Loucy (cell line): ENCODE measurements at regions not wholly inside any gene's neighbourhood (a gene's known extent, or its start where the extent isn't known, plus 50 kb on each side); places are given as distances from the start of the nearest gene placed in this dataset.

Experiments
- H2AFZ ChIP-seq: fragments of 200-600 bp; sonication (generic); 2 replicates; pipeline ENCODE4 v1.6.0; 2016; ENCODE audit warnings: antibody characterized with exemption, mild to moderate bottlenecking, low read length, moderate library complexity
- H3F3A ChIP-seq: fragments of 200-600 bp; 2 replicates; pipeline ENCODE4 v1.6.0; 2016; ENCODE audit warnings: antibody characterized with exemption, low read depth, mild to moderate bottlenecking
- H3K27me3 ChIP-seq: fragments of 200-600 bp; sonication (generic); 2 replicates; pipeline ENCODE4 v1.6.1; 2014; ENCODE audit warnings: low read length, mild to moderate bottlenecking; ENCODE audit not compliant: insufficient read depth, poor library complexity, severe bottlenecking
- H3K36me3 ChIP-seq: fragments of 200-600 bp; sonication (generic); 2 replicates; pipeline ENCODE4 v1.6.1; 2016; ENCODE audit warnings: low read length; ENCODE audit not compliant: insufficient read depth
- H3K4me1 ChIP-seq: fragments of 200-600 bp; sonication (generic); 2 replicates; pipeline ENCODE4 v1.5.1; 2014; ENCODE audit warnings: low read length, mild to moderate bottlenecking; ENCODE audit not compliant: insufficient read depth, poor library complexity, severe bottlenecking
- H3K4me2 ChIP-seq: fragments of 200-600 bp; sonication (generic); 2 replicates; pipeline ENCODE4 v1.6.0; 2014; ENCODE audit warnings: antibody characterized with exemption, low read length, low read depth, mild to moderate bottlenecking; ENCODE audit not compliant: poor library complexity, severe bottlenecking
- H3K4me3 ChIP-seq: fragments of 200-600 bp; sonication (generic); 2 replicates; pipeline ENCODE4 v1.5.1; 2014; ENCODE audit warnings: low read length, mild to moderate bottlenecking, mixed read lengths; ENCODE audit not compliant: poor library complexity, severe bottlenecking
- H3K79me2 ChIP-seq: fragments of 200-600 bp; sonication (generic); 2 replicates; pipeline ENCODE4 v1.6.1; 2014; ENCODE audit warnings: low read length; ENCODE audit not compliant: insufficient read depth
- H3K9ac ChIP-seq: fragments of 200-600 bp; sonication (generic); 2 replicates; pipeline ENCODE4 v1.6.0; 2014; ENCODE audit warnings: mild to moderate bottlenecking, low read depth, low read length, moderate library complexity; ENCODE audit not compliant: poor library complexity, severe bottlenecking
- H3K9me2 ChIP-seq: fragments of 200-600 bp; sonication (generic); replicated peaks from 2 replicates; pipeline ENCODE4 v1.6.1; 2016; ENCODE audit warnings: low read depth, low read length, mixed read lengths
- H3K9me3 ChIP-seq: fragments of 200-600 bp; sonication (generic); 2 replicates; pipeline ENCODE4 v1.6.1; 2014; ENCODE audit warnings: mild to moderate bottlenecking, antibody characterized with exemption, low read length, low read depth; ENCODE audit not compliant: insufficient read depth
- H4K20me1 ChIP-seq: fragments of 200-600 bp; sonication (generic); 2 replicates; pipeline ENCODE4 v1.6.0; 2014; ENCODE audit warnings: antibody characterized with exemption, low read length, mild to moderate bottlenecking; ENCODE audit not compliant: insufficient read depth, poor library complexity, severe bottlenecking
- CTCF ChIP-seq: fragments of 200-600 bp; sonication (generic); conservative IDR thresholded peaks from 2 replicates; pipeline ENCODE4 v1.5.1; 2014; ENCODE audit warnings: mild to moderate bottlenecking, antibody characterized with exemption, low read length
- EZH2phosphoT487 ChIP-seq: fragments of 200-600 bp; IDR thresholded peaks from 2 replicates; pipeline ENCODE4 v1.6.1; 2018; ENCODE audit warnings: antibody characterized with exemption, mild to moderate bottlenecking, moderate library complexity, borderline replicate concordance

GRCh38 chr1:73034271-73034670 lies 751.9 kb upstream of the NEGR1 start:
- Histone ChIP-seq H3K9me2 (no peaks in the 10 kb centered on the region), H3K4me2 (no peak overlapping the region)

GRCh38 chr1:73033640-73034039 lies 751.3 kb upstream of the NEGR1 start:
- no peak overlapping the region for H3K4me2 ChIP-seq
- H3K79me2 ChIP-seq: no peaks in the 10 kb centered on the region
- H3K4me1 ChIP-seq: no peaks in the 10 kb centered on the region
- H3K9me2 ChIP-seq: no peaks in the 10 kb centered on the region
- TF ChIP-seq EZH2phosphoT487: no peak
- no peaks in the 10 kb centered on the region for H3K9me3 ChIP-seq
- H4K20me1 ChIP-seq: no peaks in the 10 kb centered on the region
- no peaks in the 10 kb centered on the region for H3K36me3 ChIP-seq
- no peak overlapping the region for H3K4me3 ChIP-seq
- no peak overlapping the region for H2AFZ ChIP-seq
- no peaks in the 10 kb centered on the region for H3F3A ChIP-seq
- no peak overlapping the region for H3K9ac ChIP-seq
- H3K27me3 ChIP-seq: no peaks in the 10 kb centered on the region

More at GRCh38 chr1:73034271-73034670, 751.9 kb upstream of the NEGR1 start:
- H3K79me2 ChIP-seq: no peaks in the 10 kb centered on the region
- no peaks in the 10 kb centered on the region for H3K36me3 ChIP-seq
- no peaks in the 10 kb centered on the region for H3K4me1 ChIP-seq
- no peaks in the 10 kb centered on the region for H3K27me3 ChIP-seq
- H2AFZ ChIP-seq: no peak overlapping the region
- TF ChIP-seq EZH2phosphoT487 (no peak), CTCF (no peak)
- no peak overlapping the region for H3K4me3 ChIP-seq
- H4K20me1 ChIP-seq: no peaks in the 10 kb centered on the region
- no peaks in the 10 kb centered on the region for H3F3A ChIP-seq
- no peak overlapping the region for H3K9ac ChIP-seq
- H3K9me3 ChIP-seq: no peaks in the 10 kb centered on the region

GRCh38 chr1:73029571-73029970 lies 747.2 kb upstream of the NEGR1 start:
- no peak overlapping the region for H3K4me2 ChIP-seq
- H3F3A ChIP-seq: no peaks in the 10 kb centered on the region
- no peak overlapping the region for H3K4me3 ChIP-seq

GRCh38 chr1:73026114-73026513 lies 743.8 kb upstream of the NEGR1 start:
- H2AFZ ChIP-seq: no peak overlapping the region
- H3K4me1 ChIP-seq: no peaks in the 10 kb centered on the region
- H3K4me3 ChIP-seq: no peak overlapping the region
- H3K4me2 ChIP-seq: no peak overlapping the region
- no peaks in the 10 kb centered on the region for H3F3A ChIP-seq
- no peaks in the 10 kb centered on the region for H4K20me1 ChIP-seq
- TF ChIP-seq CTCF: no peak
- TF ChIP-seq EZH2phosphoT487: no peak
- H3K9me2 ChIP-seq: no peaks in the 10 kb centered on the region
- no peaks in the 10 kb centered on the region for H3K27me3 ChIP-seq
- no peak overlapping the region for H3K9ac ChIP-seq
- H3K79me2 ChIP-seq: no peaks in the 10 kb centered on the region
- H3K9me3 ChIP-seq: no peaks in the 10 kb centered on the region
- no peaks in the 10 kb centered on the region for H3K36me3 ChIP-seq

More at GRCh38 chr1:73029571-73029970, 747.2 kb upstream of the NEGR1 start:
- H4K20me1 ChIP-seq: no peaks in the 10 kb centered on the region
- no peak for TF ChIP-seq EZH2phosphoT487
- no peak overlapping the region for H2AFZ ChIP-seq
- no peaks in the 10 kb centered on the region for H3K9me2 ChIP-seq
- no peaks in the 10 kb centered on the region for H3K36me3 ChIP-seq
- H3K79me2 ChIP-seq: no peaks in the 10 kb centered on the region
- no peak overlapping the region for H3K9ac ChIP-seq
- H3K4me1 ChIP-seq: no peaks in the 10 kb centered on the region
- H3K9me3 ChIP-seq: no peaks in the 10 kb centered on the region
- H3K27me3 ChIP-seq: no peaks in the 10 kb centered on the region
